ENCODE measurements at regions not wholly inside any gene's neighbourhood (a gene's known extent, or its start where the extent isn't known, plus 50 kb on each side); places are given as distances from the start of the nearest gene placed in this dataset.

GRCh38 chr2:208799397-208799796, 392.8 kb downstream of the PTH2R start:
- TF ChIP-seq CTCF (conservative IDR thresholded peaks at IDR 0.05) = no peak
- TF ChIP-seq EZH2 (IDR thresholded peaks at IDR 0.05; ENCODE audit: low read depth) = no peak
